Epidermal melanocyte (primary cell): ENCODE measurements at regions not wholly inside any gene's neighbourhood (a gene's known extent, or its start where the extent isn't known, plus 50 kb on each side); places are given as distances from the start of the nearest gene placed in this dataset.

Experiments
- DNase-seq: peaks from one replicate; pipeline ENCODE4 v3.0.0; 2011; ENCODE audit warnings: low spot score; ENCODE audit not compliant: insufficient read length

GRCh38 chr11:70519117-70519516, 120.8 kb downstream of the CTTN start:
- DNase-seq = no peak

GRCh38 chr11:70521475-70522308, 123.4 kb downstream of the CTTN start:
- DNase-seq = no peak

GRCh38 chr11:70522309-70522592, 123.9 kb downstream of the CTTN start:
- no peak for DNase-seq

GRCh38 chr11:70522593-70523311, 124.4 kb downstream of the CTTN start:
- no peak for DNase-seq

GRCh38 chr11:70523384-70524095, 125.2 kb downstream of the CTTN start:
- DNase-seq = no peak

GRCh38 chr11:70524096-70524922, 126.0 kb downstream of the CTTN start:
- no peak for DNase-seq

- no peak for DNase-seq
Measured at GRCh38 chr11:70525006-70525405, 126.7 kb downstream of the CTTN start.

- DNase-seq = no peak
Measured at GRCh38 chr11:70525466-70525865, 127.1 kb downstream of the CTTN start.

GRCh38 chr11:70526116-70527045, 128.1 kb downstream of the CTTN start:
- DNase-seq = no peak

- no peak for DNase-seq
Measured at GRCh38 chr11:70527046-70527395, 128.7 kb downstream of the CTTN start.

GRCh38 chr11:70527429-70528045, 129.2 kb downstream of the CTTN start:
- DNase-seq = no peak

- DNase-seq = no peak
Measured at GRCh38 chr11:70528046-70528793, 129.9 kb downstream of the CTTN start.

GRCh38 chr11:70528794-70529580, 130.7 kb downstream of the CTTN start:
- no peak for DNase-seq

- DNase-seq = no peak
Measured at GRCh38 chr11:70530010-70530409, 131.7 kb downstream of the CTTN start.

- DNase-seq = no peak
Measured at GRCh38 chr11:70530629-70531185, 132.4 kb downstream of the CTTN start.

GRCh38 chr11:70531281-70532065, 133.1 kb downstream of the CTTN start:
- DNase-seq = no peak

GRCh38 chr11:70532066-70532440, 133.7 kb downstream of the CTTN start:
- no peak for DNase-seq
